ENCODE measurements at regions not wholly inside any gene's neighbourhood (a gene's known extent, or its start where the extent isn't known, plus 50 kb on each side); places are given as distances from the start of the nearest gene placed in this dataset.

DNA sequence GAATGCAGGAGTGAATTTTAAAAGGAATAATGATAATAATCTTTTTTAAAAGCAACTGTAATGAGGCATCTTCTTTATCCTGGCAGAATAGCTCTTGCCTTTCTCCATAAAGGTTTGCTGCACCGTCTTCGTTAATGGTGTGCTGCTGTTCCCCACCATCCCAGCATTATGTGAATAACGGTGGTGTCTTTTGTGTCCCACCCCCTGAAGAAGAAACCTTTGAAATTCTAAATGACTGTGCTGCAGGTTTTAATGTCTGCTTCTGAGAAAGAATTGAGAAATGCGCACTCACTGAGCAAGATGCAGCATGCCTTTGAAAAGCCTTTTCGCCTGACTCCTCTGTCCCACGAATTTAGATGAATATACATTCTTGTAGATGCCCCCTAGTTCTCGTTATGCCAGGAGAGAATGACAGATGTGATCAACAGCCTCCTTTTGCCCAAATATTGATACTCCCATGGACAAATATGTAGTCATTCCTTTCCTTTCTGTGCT is 246.1 kb upstream of the ZNF462 start:
- dilution Hi-C loops (cut with MboI; ENCODE audit: extremely low pct_ligation_motif_present, low sequenced_read_pairs): no loop called here
- no peak overlapping the region for H3K4me2 ChIP-seq (ENCODE audit: insufficient read depth, low read length)
- TF ChIP-seq EZH2 (IDR thresholded peaks at IDR 0.05; ENCODE audit: borderline replicate concordance, low read depth, low read length, severe bottlenecking) (no peak), FOS (IDR thresholded peaks at IDR 0.05; ENCODE audit: borderline replicate concordance, insufficient read depth, low read length) (no peak), POLR2A (IDR thresholded peaks at IDR 0.05; ENCODE audit: low read depth, low read length) (no peak), JUN (IDR thresholded peaks at IDR 0.05; ENCODE audit: borderline replicate concordance, insufficient read depth, insufficient read length, low read depth) (no peak), MYC (IDR thresholded peaks at IDR 0.05; ENCODE audit: low read depth, low read length) (no peak), POLR2AphosphoS5 (IDR thresholded peaks at IDR 0.05; ENCODE audit: insufficient read depth, low read depth, low read length) (no peak), GATA2 (IDR thresholded peaks at IDR 0.05; ENCODE audit: insufficient read depth, insufficient read length, low read depth, low read length) (no peak)
- TF ChIP-seq, protein P1, sequence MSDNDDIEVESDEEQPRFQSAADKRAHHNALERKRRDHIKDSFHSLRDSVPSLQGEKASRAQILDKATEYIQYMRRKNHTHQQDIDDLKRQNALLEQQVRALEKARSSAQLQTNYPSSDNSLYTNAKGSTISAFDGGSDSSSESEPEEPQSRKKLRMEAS (IDR thresholded peaks at IDR 0.05; ENCODE audit: insufficient read depth, insufficient read length): no peak
- TF ChIP-seq, protein P2, sequence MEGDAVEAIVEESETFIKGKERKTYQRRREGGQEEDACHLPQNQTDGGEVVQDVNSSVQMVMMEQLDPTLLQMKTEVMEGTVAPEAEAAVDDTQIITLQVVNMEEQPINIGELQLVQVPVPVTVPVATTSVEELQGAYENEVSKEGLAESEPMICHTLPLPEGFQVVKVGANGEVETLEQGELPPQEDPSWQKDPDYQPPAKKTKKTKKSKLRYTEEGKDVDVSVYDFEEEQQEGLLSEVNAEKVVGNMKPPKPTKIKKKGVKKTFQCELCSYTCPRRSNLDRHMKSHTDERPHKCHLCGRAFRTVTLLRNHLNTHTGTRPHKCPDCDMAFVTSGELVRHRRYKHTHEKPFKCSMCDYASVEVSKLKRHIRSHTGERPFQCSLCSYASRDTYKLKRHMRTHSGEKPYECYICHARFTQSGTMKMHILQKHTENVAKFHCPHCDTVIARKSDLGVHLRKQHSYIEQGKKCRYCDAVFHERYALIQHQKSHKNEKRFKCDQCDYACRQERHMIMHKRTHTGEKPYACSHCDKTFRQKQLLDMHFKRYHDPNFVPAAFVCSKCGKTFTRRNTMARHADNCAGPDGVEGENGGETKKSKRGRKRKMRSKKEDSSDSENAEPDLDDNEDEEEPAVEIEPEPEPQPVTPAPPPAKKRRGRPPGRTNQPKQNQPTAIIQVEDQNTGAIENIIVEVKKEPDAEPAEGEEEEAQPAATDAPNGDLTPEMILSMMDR (IDR thresholded peaks at IDR 0.05; ENCODE audit: extremely low read depth in 1 of 2, insufficient read depth in 1 of 2, low read depth in 1 of 2, low read length in 2 of 2): no peak
- H3K79me2 ChIP-seq (ENCODE audit: control insufficient read depth, insufficient read depth, low read length): no peaks in the 10 kb centered on the region
- H3K9me3 ChIP-seq (replicated peaks; ENCODE audit: control insufficient read depth, insufficient read depth, low read length): no peaks in the 10 kb centered on the region
- FAIRE-seq (no peak), DNase-seq (ENCODE audit: low read depth, low spot score) (no peak)
- H3K27ac ChIP-seq (ENCODE audit: insufficient read depth, low read depth, low read length): no peak overlapping the region
- BruUV-seq (replicated peaks): no TSS peak
- POLR2A ChIA-PET: no interaction called here
- H3K9ac ChIP-seq (replicated peaks; ENCODE audit: extremely low read depth, insufficient read depth, low read length): no peak overlapping the region
- no peaks in the 10 kb centered on the region for H3K27me3 ChIP-seq (ENCODE audit: control insufficient read depth in 2 of 2, insufficient read depth in 2 of 2, low read length in 2 of 2)
- H3K4me1 ChIP-seq (ENCODE audit: control insufficient read depth, extremely low read depth, insufficient read depth, low read length): no peaks in the 10 kb centered on the region
- H3K36me3 ChIP-seq (ENCODE audit: control insufficient read depth in 2 of 2, extremely low read depth in 1 of 2, insufficient read depth in 2 of 2, low read length in 2 of 2): no peaks in the 10 kb centered on the region
- no peak overlapping the region for H2AFZ ChIP-seq (ENCODE audit: low read depth, low read length)
- CTCF ChIA-PET: no interaction called here
- intact Hi-C loops (cut with micrococcal nuclease): no loop called here
- no peaks in the 10 kb centered on the region for H3K9me1 ChIP-seq (replicated peaks; ENCODE audit: control insufficient read depth, extremely low read depth, insufficient read depth, low read length)
- H4K20me1 ChIP-seq (replicated peaks; ENCODE audit: control insufficient read depth, extremely low read depth, insufficient read depth, low read length): no peaks in the 10 kb centered on the region
- no peak overlapping the region for H3K4me3 ChIP-seq (replicated peaks in 1 of 3; ENCODE audit: insufficient read depth in 1 of 3, low read depth in 1 of 3, low read length in 3 of 3)
